Ovary (tissue), 3 donors: ENCODE measurements at regions not wholly inside any gene's neighbourhood (a gene's known extent, or its start where the extent isn't known, plus 50 kb on each side); places are given as distances from the start of the nearest gene placed in this dataset.

Experiments used
- POLR2A ChIP-seq: fragments of 450-650 bp; IDR thresholded peaks from one replicate; pipeline ENCODE4 v1.6.1; 2017; ENCODE audit warnings: antibody characterized with exemption, mild to moderate bottlenecking, moderate library complexity
- TF ChIP-seq, protein P1 (sequence below), 3 donors: fragments of 450-650 bp in 2 of 3; fragments of 200-600 bp in 1 of 3; IDR thresholded peaks; one replicate each; pipeline versions ENCODE4 v1.5.1 to v1.8.0; 2016 to 2022; ENCODE audit warnings: antibody characterized with exemption in 3 of 3, mild to moderate bottlenecking in 1 of 3
- donor health status: DM: no; HTN: no; CAD: no.

DNA sequence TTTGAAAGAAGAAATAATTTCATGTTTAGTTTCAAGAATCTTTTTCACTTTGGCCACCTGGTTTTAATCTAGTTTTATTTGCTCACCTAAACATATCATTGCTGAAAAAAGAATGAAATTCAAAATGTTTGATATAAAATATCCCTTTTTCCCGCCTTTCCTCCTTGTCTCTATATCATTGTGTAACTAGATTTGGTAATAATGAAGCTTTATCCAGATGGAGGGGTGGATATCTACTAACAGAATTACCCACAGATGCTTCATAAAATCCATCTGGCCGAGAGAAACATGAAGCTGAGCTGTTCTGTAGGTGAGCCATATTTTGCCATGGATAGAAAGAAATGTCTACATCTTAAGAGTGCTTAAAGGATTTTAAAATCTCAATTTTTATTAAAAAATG, 214.7 kb downstream of the ICE1 start:
- TF ChIP-seq, protein P1, sequence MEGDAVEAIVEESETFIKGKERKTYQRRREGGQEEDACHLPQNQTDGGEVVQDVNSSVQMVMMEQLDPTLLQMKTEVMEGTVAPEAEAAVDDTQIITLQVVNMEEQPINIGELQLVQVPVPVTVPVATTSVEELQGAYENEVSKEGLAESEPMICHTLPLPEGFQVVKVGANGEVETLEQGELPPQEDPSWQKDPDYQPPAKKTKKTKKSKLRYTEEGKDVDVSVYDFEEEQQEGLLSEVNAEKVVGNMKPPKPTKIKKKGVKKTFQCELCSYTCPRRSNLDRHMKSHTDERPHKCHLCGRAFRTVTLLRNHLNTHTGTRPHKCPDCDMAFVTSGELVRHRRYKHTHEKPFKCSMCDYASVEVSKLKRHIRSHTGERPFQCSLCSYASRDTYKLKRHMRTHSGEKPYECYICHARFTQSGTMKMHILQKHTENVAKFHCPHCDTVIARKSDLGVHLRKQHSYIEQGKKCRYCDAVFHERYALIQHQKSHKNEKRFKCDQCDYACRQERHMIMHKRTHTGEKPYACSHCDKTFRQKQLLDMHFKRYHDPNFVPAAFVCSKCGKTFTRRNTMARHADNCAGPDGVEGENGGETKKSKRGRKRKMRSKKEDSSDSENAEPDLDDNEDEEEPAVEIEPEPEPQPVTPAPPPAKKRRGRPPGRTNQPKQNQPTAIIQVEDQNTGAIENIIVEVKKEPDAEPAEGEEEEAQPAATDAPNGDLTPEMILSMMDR (IDR thresholded peaks at IDR 0.05), result no peak
- no peak for TF ChIP-seq POLR2A
